DLD1 (cell line): ENCODE measurements at regions not wholly inside any gene's neighbourhood (a gene's known extent, or its start where the extent isn't known, plus 50 kb on each side); places are given as distances from the start of the nearest gene placed in this dataset.

Experiments used
- in situ Hi-C: cut with HindIII; loops from 2 replicates; pipeline ENCODE4 v1.10.0; 2017; ENCODE audit warnings: low sequenced_read_pairs

GRCh38 chr2:234206738-234207137 is 156.2 kb downstream of the SPP2 start:
- in situ Hi-C loops = no loop called here

DNA sequence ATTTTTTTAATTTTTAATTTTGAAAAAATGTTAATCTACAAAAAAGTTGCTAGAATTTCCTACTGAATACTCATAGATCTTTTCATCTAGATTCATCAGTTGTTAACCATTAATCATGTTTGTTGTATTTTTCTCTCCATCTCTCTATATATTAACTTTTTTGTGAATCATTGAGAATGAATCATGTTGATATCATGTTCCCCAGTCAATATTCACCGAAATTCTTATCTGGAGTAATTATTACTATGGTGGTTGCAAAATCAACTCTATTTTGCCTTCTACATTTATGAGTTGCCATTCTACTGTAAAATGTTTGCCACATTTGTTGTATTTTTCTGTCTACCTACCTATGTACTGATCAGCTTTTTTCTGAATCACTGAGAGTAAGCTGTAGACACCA is 154.0 kb downstream of the SPP2 start:
- in situ Hi-C loops = no loop called here

GRCh38 chr2:234203135-234203984 is 152.9 kb downstream of the SPP2 start:
- in situ Hi-C loops = no loop called here

DNA sequence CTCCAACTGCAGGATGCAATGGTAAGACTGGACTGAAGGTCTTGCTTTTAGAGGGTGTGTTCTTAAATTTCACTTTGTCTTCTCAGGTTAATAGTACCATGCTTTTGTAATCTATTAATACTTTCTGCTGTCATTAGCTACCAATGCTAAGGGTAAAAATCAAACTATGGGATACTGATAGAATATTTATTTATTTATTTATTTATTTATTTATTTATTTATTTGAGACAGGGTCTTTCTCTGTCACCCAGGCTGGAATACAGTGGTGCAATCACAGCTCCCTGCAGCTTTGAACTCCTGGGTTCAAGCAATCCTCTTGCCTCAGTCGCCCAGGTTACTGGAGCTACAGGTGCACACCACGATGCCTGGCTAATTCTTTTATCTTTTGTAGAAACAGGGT is 152.1 kb downstream of the SPP2 start:
- in situ Hi-C loops = no loop called here

DNA sequence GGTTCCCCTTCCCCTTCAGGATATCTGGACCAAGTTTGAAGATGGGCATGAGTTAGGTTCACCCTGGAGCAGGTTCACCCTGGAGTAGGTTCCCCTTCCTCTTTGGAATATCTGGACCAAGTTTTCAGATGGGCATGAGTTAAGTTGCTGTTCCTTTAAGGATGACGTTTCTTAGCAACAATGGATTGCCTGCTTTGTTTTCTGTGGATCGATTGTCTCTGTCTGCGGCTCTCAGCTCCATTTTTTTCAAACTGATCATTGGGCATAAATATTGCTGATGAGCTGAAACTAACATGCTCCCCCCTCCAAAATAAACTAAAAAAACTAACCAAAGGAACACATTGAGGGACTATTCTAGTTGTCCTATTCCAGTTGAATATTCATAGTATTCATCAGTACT is 149.5 kb downstream of the SPP2 start:
- in situ Hi-C loops = no loop called here

GRCh38 chr2:234198976-234199375 is 148.5 kb downstream of the SPP2 start:
- in situ Hi-C loops = no loop called here

GRCh38 chr2:234195516-234195915 is 145.0 kb downstream of the SPP2 start:
- in situ Hi-C loops = no loop called here

GRCh38 chr2:234193977-234194563 is 143.6 kb downstream of the SPP2 start:
- in situ Hi-C loops = no loop called here

DNA sequence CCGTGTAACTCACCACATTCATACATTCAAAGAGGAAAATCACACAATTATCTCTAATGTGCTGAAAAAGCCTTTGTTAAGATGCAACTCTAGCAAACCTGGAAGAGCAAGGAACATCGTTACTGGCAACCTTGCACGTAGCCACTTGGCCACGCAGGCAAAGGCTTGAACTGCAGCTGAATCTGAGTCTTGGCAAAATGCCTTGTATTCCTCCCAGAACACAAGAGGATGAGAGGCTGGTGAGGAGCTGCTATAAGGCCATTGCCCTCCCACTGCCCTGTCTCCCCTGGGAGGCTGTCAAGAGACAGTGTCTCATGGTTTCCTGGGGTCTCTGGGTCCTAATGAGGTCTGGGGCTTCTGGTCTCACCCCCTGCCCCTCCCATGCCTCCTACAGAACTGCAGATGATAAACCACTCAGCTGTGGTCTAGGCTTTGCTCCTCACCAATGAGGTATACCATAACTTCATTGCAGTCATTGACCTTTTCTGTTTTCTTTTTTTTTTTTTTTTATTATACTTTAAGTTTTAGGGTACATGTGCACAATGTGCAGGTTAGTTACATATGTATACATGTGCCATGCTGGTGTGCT is 141.4 kb downstream of the SPP2 start:
- in situ Hi-C loops = no loop called here

- in situ Hi-C loops = no loop called here
Observed at GRCh38 chr2:234189786-234190300, 139.3 kb downstream of the SPP2 start.

GRCh38 chr2:234189230-234189629 is 138.7 kb downstream of the SPP2 start:
- in situ Hi-C loops = no loop called here

DNA sequence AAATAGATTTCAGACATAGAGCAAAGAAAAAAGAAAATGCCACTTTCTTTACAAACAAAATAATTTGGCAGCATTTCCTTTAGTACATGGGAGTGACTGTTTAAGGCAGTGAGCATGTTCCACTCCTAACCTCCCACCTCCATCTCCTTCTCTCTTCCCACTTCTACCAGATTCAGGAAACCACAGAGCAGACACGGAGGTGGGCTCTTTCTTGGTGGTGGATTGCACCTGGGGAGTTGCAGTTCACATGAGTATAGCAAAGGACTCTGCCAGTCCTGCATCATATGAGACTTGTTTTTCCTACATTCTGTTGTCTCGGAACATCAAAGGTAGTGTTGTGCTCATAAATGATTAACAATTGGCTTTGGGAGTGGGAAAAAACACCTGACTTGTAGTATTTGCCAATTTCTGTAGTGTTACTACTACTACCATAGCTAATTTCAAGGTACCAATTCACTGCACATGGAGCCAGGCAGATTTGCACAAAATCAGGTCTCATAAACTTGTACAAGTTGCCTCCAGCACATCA is 137.2 kb downstream of the SPP2 start:
- in situ Hi-C loops = no loop called here

- in situ Hi-C loops = no loop called here
Observed at GRCh38 chr2:234181121-234181520, 130.6 kb downstream of the SPP2 start.

DNA sequence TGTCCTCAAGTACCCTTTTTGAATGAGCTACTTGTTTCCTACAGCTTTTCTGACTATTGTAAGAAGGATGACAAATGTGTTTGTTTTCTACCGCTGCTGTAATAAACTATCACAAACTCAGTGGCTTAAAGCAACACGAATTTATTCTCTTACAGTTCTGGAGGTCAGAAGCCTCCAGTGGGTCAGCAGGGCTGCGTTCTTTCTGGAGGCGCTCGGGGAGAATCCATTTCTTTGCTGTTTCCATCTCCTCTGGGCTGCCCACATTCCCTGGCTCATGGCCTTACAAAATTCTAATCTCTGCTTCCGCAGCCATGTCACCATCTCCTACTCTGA is 128.5 kb downstream of the SPP2 start:
- in situ Hi-C loops = no loop called here

DNA sequence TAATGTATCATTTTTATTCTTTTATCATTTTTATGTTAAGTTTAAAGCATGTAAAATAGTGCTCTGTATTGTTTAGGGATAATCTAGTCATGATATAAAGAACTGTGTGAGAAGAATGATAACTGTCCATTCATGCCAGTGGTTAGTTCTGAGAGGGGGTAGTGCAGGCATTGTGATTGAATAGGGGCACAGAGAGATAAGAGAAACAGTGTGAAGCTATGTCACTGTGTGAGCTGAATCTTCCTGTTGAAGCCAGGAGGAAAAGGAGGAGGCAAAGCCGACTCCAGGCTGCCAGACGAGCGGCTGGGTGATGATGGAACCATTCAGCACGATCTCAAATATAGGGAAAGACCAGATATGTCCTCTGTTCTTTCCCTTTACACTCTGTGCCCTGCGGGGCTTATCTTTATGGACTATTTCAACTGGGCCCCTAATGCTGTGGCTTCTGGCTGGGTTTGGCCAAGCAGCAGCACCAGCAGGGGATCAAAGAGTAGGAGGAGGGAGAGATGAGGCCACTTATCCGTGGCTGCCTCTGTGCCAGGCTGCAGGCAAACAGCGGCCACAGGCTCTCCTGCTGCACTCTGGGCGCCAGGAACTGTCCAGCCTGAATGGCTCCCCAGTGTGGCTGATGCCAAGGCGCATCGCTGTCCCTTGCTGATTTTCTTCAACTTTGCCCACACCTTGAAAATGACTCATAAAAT is 128.0 kb downstream of the SPP2 start:
- in situ Hi-C loops = no loop called here

GRCh38 chr2:234175649-234176048 is 125.1 kb downstream of the SPP2 start:
- in situ Hi-C loops = no loop called here

DNA sequence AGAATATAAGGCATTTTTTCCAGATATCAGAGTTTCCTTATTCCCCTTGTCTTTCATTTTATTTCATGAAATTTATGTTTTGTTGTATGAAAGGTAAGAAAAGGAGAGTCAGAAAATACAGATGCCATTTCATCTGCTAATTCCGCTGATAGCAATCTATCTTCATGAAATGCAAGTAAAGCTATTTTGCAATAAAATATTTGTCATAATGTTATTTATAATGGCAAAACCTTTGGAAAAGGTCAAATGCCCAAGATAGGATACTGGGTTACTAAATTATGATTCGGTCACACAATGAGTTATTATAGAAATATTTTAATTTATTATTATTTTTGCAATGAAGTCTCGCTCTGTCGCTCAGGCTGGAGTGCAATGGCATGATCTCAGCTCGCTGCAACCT is 124.2 kb downstream of the SPP2 start:
- in situ Hi-C loops = no loop called here

DNA sequence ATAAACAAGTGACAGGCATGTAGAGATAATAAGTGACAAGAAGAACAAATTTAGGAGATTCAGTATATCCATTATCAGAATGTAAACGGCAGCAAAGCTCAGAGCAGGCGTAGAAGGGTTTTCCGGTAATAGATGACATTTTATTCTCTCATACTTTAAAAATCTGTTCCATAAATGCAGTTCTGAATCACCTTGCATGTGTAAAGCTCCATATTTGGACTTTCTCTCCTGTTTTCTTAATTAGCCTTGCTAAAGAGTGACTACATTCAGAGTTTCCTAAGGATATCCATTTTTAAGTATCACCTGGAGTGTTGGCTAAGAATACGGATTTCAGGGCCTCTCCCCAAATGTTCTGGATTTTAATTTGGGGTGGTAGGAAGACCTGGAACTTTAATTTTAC is 122.0 kb downstream of the SPP2 start:
- in situ Hi-C loops = no loop called here

DNA sequence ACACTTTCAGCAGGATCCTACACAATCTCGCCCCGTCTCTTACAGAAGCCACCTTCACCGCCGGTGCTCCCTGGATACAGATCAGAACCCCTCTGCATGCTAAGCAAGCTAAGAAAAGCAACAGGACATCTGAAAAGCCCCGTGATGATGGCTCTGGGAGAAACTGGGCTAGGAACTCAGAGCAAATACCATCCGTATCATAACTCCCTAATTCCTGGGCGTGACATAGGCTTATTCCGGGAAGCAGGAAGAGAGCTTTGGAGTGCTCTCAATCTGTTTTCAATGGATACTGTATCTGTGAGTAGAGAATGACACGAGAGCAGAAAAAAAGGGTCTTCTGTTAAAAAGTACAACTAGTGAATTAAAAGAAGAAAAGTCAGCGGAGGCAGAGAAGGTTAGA is 121.6 kb downstream of the SPP2 start:
- in situ Hi-C loops = no loop called here

DNA sequence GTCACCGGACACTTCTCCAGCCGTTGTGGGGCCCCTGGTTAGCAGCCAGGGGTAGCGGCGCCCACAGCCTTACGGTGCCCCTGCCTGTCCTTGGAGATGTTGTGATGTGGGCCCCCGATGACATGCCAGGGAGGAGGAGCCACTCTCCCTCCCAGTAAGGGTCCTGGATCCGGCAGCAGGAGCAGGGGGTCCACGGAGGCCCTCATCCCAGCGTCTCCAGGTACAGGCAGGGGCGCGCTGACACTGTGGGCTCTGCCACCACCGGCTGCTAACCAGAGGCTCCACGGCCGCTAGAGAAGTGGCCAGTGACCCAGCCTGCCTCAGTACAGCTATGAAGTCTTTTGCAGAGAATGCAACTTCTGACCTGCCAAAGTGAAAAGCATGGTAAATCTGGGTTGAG is 121.2 kb downstream of the SPP2 start:
- in situ Hi-C loops = no loop called here

- in situ Hi-C loops = no loop called here
Observed at GRCh38 chr2:234169674-234170073, 119.2 kb downstream of the SPP2 start.
